ENCODE measurements at regions not wholly inside any gene's neighbourhood (a gene's known extent, or its start where the extent isn't known, plus 50 kb on each side); places are given as distances from the start of the nearest gene placed in this dataset.

- TF ChIP-seq CHD7 (IDR thresholded peaks at IDR 0.05; ENCODE audit: insufficient replicate concordance, low read length) (no peak), ATF2 (IDR thresholded peaks at IDR 0.05; ENCODE audit: low read length) (no peak), CBX5 (IDR thresholded peaks at IDR 0.05; ENCODE audit: low read depth, low read length) (no peak), TCF12 (IDR thresholded peaks at IDR 0.05; ENCODE audit: low read depth, low read length) (no peak), ATF3 (IDR thresholded peaks at IDR 0.05; ENCODE audit: insufficient read depth, low read depth, low read length) (no peak), BCL11A (IDR thresholded peaks at IDR 0.05; ENCODE audit: low read depth in 2 of 2, low read length in 2 of 2) (no peak)
These were observed 138.0 kb downstream of the CAAP1 start (continued) for GRCh38 chr9:26754509-26755164.
